RWPE2 (cell line): ENCODE measurements at regions not wholly inside any gene's neighbourhood (a gene's known extent, or its start where the extent isn't known, plus 50 kb on each side); places are given as distances from the start of the nearest gene placed in this dataset.

Experiments used
- ATAC-seq: fragments of 200-7000 bp; cut with Tn5 transposase; 3 replicates; pipeline ENCODE4 v1.9.1; 2021; ENCODE audit warnings: low read depth
- DNase-seq: peaks from one replicate; pipeline ENCODE4 v3.0.0-alpha.2; 2020; ENCODE audit warnings: low spot score
- H3K27ac ChIP-seq: fragments of 450-650 bp; 2 replicates; pipeline ENCODE4 v1.5.1; 2017; ENCODE audit warnings: mild to moderate bottlenecking; ENCODE audit not compliant: poor library complexity, severe bottlenecking
- H3K27me3 ChIP-seq: fragments of 250-450 bp; sonication (Bioruptor Pico); 2 replicates; pipeline ENCODE4 v1.5.1; 2021; ENCODE audit warnings: mild to moderate bottlenecking, moderate library complexity; ENCODE audit not compliant: insufficient read depth, poor library complexity, severe bottlenecking
- H3K36me3 ChIP-seq: fragments of 250-450 bp; sonication (Bioruptor Pico); 2 replicates; pipeline ENCODE4 v1.5.1; 2020; ENCODE audit warnings: low read depth, mild to moderate bottlenecking, moderate library complexity
- H3K4me1 ChIP-seq: fragments of 250-450 bp; sonication (Bioruptor Pico); 2 replicates; pipeline ENCODE4 v1.5.1; 2021; ENCODE audit warnings: mild to moderate bottlenecking, moderate library complexity; ENCODE audit not compliant: insufficient read depth, poor library complexity, severe bottlenecking
- H3K4me3 ChIP-seq: fragments of 250-450 bp; sonication (Bioruptor Pico); 2 replicates; pipeline ENCODE4 v1.5.1; 2021; ENCODE audit warnings: mild to moderate bottlenecking, moderate library complexity; ENCODE audit not compliant: severe bottlenecking
- H3K9me3 ChIP-seq: fragments of 250-450 bp; sonication (Bioruptor Pico); 2 replicates; pipeline ENCODE4 v1.5.1; 2021; ENCODE audit warnings: mild to moderate bottlenecking, moderate library complexity; ENCODE audit not compliant: severe bottlenecking
- TF ChIP-seq, protein P1 (sequence below): fragments of 450-650 bp; IDR thresholded peaks from one replicate; pipeline ENCODE4 v1.5.1; 2017; ENCODE audit warnings: mild to moderate bottlenecking, moderate library complexity; ENCODE audit not compliant: poor library complexity, severe bottlenecking

DNA sequence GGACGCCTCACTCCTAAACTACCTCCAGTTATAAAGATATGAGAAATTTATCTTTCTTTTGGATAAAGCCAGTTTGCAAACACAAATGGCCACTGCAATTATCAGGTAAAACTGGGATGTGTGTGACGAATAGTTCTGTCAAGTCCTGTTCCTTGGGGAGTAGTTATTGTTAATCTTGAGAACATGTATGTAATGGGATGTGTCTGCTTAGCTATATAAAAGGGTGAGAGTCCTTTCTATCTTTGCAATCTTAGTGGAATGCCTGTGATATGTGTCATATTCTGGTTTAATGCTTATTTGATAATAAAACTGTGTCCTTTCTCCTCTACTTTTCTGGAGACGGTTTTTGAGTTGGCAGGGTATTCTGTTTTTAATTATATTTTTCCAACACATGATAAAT lies 56.1 kb upstream of the PKP2 start:
- no peak for ATAC-seq
- no peaks in the 10 kb centered on the region for H3K4me1 ChIP-seq
- no peaks in the 10 kb centered on the region for H3K36me3 ChIP-seq
- no peaks in the 10 kb centered on the region for H3K9me3 ChIP-seq
- DNase-seq = no peak
- TF ChIP-seq, protein P1, sequence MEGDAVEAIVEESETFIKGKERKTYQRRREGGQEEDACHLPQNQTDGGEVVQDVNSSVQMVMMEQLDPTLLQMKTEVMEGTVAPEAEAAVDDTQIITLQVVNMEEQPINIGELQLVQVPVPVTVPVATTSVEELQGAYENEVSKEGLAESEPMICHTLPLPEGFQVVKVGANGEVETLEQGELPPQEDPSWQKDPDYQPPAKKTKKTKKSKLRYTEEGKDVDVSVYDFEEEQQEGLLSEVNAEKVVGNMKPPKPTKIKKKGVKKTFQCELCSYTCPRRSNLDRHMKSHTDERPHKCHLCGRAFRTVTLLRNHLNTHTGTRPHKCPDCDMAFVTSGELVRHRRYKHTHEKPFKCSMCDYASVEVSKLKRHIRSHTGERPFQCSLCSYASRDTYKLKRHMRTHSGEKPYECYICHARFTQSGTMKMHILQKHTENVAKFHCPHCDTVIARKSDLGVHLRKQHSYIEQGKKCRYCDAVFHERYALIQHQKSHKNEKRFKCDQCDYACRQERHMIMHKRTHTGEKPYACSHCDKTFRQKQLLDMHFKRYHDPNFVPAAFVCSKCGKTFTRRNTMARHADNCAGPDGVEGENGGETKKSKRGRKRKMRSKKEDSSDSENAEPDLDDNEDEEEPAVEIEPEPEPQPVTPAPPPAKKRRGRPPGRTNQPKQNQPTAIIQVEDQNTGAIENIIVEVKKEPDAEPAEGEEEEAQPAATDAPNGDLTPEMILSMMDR = no peak
- no peak overlapping the region for H3K4me3 ChIP-seq
- no peak overlapping the region for H3K27ac ChIP-seq
- H3K27me3 ChIP-seq = no peaks in the 10 kb centered on the region

DNA sequence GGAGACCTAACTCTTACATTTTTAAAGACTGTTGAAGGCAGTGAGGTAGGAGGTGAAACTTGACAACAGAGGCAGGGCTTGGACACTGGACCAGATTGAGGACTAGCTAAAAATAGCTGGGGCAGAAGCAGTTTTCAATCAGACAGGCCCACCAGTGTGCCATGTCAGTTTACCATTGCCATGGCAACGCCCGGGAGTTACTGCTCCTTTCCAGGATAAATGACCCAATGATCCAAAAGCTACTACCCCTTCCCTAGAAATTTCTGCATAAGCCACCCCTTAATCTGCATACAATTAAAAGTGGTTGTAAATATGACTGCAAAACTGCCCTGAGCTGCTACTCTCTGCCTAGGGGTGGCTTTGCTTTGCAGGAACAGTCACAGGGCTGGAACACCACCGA lies 53.2 kb upstream of the PKP2 start:
- Histone ChIP-seq H3K4me1 (no peaks in the 10 kb centered on the region), H3K27ac (no peak overlapping the region), H3K4me3 (no peak overlapping the region), H3K36me3 (no peaks in the 10 kb centered on the region), H3K9me3 (no peaks in the 10 kb centered on the region), H3K27me3 (no peaks in the 10 kb centered on the region)
- TF ChIP-seq, protein P1 = no peak
- no peak for ATAC-seq
- DNase-seq = no peak

DNA sequence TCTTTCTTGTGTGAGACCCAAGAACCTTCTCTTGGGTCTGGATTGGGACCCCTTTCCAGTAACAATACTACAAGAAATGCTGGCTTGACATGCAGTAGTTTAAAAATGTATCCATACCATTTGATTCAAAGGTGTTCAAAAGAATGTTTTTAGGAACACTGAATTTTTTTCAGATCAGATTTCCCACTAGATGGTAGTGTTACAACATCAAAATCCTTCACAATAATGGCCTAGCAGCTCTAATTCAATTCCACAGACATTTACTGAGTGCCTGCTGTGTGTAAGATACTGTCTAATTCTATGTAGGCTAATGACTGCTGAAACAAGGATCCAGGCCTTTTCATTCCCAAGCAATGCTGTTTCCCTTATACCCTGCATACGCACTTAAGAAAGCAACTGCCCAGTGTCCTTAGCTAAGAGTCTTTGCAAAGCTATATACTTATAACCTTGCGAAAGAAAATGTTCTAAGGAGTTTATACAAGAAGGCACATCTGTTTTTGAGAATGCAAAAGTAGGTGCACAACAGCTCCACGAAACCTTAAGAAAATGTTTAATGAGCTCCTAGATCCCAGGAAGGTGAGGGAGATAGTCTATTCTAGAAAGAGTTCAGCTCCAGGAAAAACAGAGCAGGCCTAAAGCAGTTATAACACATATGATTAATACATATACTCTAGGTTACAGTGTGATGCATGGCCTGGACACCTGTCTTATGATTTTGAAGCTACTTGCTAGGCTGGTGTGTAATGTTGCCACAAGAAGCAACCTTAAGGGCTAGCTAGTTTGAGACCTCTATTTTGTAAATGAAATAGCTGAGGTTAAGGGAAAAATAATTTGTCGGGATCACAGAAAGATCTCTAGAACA lies 50.9 kb upstream of the PKP2 start:
- no peak for DNase-seq

DNA sequence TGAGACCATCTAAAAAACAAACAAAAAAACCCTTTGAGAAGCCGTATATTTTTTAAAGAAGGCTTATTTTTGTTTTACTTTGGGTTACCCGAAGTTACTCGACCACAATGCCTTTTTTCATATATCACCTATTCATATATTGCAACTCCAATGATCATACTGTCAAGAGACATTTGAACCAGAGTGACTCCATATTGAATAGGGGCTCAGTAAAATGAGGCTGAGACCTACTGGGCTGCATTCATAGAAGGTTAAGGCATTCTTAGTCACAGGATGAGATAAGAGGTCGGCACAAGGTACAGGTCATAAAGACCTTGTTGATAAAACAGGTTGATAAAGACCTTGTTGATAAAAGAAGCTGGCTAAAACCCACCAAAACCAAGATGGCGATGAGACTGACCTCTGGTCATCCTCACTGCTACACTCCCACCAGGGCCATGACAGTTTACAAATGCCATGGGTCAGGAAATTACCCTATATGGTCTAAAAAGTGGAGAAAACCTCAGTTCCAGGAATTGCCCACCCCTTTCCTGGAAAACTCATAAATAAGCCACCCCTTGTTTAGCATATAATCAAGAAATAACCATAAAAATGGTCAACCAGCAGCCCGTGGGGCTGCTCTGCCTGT lies 50.0 kb upstream of the PKP2 start:
- no peaks in the 10 kb centered on the region for H3K36me3 ChIP-seq
- no peak overlapping the region for H3K4me3 ChIP-seq
- H3K27me3 ChIP-seq = no peaks in the 10 kb centered on the region
- H3K4me1 ChIP-seq = peaks cover 10% of the 10 kb centered on the region
- H3K9me3 ChIP-seq = no peaks in the 10 kb centered on the region
- DNase-seq (no peak), ATAC-seq (no peak)
- H3K27ac ChIP-seq = no peak overlapping the region
- TF ChIP-seq, protein P1 = no peak

More for the DNA sequence above, 50.9 kb upstream of the PKP2 start:
- peak; percentile 54; the same call in 2 of the 3 replicates for ATAC-seq
- no peak overlapping the region for H3K4me3 ChIP-seq
- no peaks in the 10 kb centered on the region for H3K27me3 ChIP-seq
- peaks cover 10% of the 10 kb centered on the region for H3K4me1 ChIP-seq
- H3K9me3 ChIP-seq = no peaks in the 10 kb centered on the region
- no peak overlapping the region for H3K27ac ChIP-seq
- H3K36me3 ChIP-seq = no peaks in the 10 kb centered on the region
- TF ChIP-seq, protein P1 = peak; percentile 62
